Osteoblast (primary cell): ENCODE measurements at regions not wholly inside any gene's neighbourhood (a gene's known extent, or its start where the extent isn't known, plus 50 kb on each side); places are given as distances from the start of the nearest gene placed in this dataset.
A peak's percentile ranks its signal among the peaks of the same experiment; 100 is the strongest.

Source experiments
- DNase-seq: peaks from one replicate; pipeline ENCODE4 v3.0.0; 2011; ENCODE audit warnings: low spot score, mixed read lengths; ENCODE audit not compliant: insufficient read length; ENCODE audit errors: missing footprints
- H2AFZ ChIP-seq: 2 replicates; pipeline ENCODE4 v1.6.0; 2011; ENCODE audit warnings: mild to moderate bottlenecking, low read length
- H3K27ac ChIP-seq: 2 replicates; pipeline ENCODE4 v1.5.1; 2011; ENCODE audit warnings: mild to moderate bottlenecking, low read depth, low read length, moderate library complexity
- H3K27me3 ChIP-seq: 2 replicates; pipeline ENCODE4 v1.6.0; 2012; ENCODE audit warnings: mild to moderate bottlenecking, control low read depth, inconsistent platforms, low read length, moderate library complexity; ENCODE audit not compliant: insufficient read depth
- H3K36me3 ChIP-seq: 2 replicates; pipeline ENCODE4 v1.5.1; 2011; ENCODE audit warnings: mild to moderate bottlenecking, low read length, control low read depth, moderate library complexity; ENCODE audit not compliant: insufficient read depth
- H3K4me1 ChIP-seq: 2 replicates; pipeline ENCODE4 v1.5.1; 2011; ENCODE audit warnings: mild to moderate bottlenecking, low read length, control low read depth, moderate library complexity; ENCODE audit not compliant: insufficient read depth
- H3K4me2 ChIP-seq: 2 replicates; pipeline ENCODE4 v1.6.0; 2011; ENCODE audit warnings: mild to moderate bottlenecking, low read length; ENCODE audit not compliant: insufficient read depth
- H3K4me3 ChIP-seq: fragments of 200-600 bp; sonication (generic); 3 replicates; pipeline ENCODE4 v1.5.1; 2012; ENCODE audit warnings: mild to moderate bottlenecking, low read length, inconsistent platforms; ENCODE audit not compliant: insufficient read depth
- H3K79me2 ChIP-seq: 2 replicates; pipeline ENCODE4 v1.6.0; 2012; ENCODE audit warnings: mild to moderate bottlenecking, low read length, control low read depth, inconsistent platforms; ENCODE audit not compliant: insufficient read depth
- H3K9me3 ChIP-seq: 2 replicates; pipeline ENCODE4 v1.5.1; 2011; ENCODE audit warnings: low read depth, low read length, control low read depth
- H4K20me1 ChIP-seq: 2 replicates; pipeline ENCODE4 v1.6.0; 2012; ENCODE audit warnings: mild to moderate bottlenecking, low read length, control low read depth; ENCODE audit not compliant: insufficient read depth
- CTCF ChIP-seq: IDR thresholded peaks from 2 replicates; pipeline ENCODE4 v1.5.1; 2011; ENCODE audit warnings: mild to moderate bottlenecking, low read depth, low read length, moderate library complexity; ENCODE audit errors: extremely low read depth

- Histone ChIP-seq H4K20me1 (no peaks in the 10 kb centered on the region), H3K79me2 (no peaks in the 10 kb centered on the region), H3K36me3 (no peaks in the 10 kb centered on the region), H3K4me1 (no peaks in the 10 kb centered on the region), H3K27ac (no peak overlapping the region), H3K4me3 (no peak overlapping the region), H3K4me2 (no peak overlapping the region), H3K27me3 (no peaks in the 10 kb centered on the region), H3K9me3 (no peaks in the 10 kb centered on the region), H2AFZ (no peak overlapping the region)
- TF ChIP-seq CTCF, result no peak
- DNase-seq, result no peak
Observed at GRCh38 chr9:105176194-105176593, 68.3 kb upstream of the SLC44A1 start.

GRCh38 chr9:105178076-105178475, 66.4 kb upstream of the SLC44A1 start:
- Histone ChIP-seq H3K36me3 (no peaks in the 10 kb centered on the region), H3K4me3 (no peak overlapping the region), H3K4me1 (no peaks in the 10 kb centered on the region), H3K27me3 (no peaks in the 10 kb centered on the region), H3K4me2 (no peak overlapping the region), H3K79me2 (no peaks in the 10 kb centered on the region), H3K27ac (no peak overlapping the region), H2AFZ (no peak overlapping the region), H3K9me3 (no peaks in the 10 kb centered on the region), H4K20me1 (no peaks in the 10 kb centered on the region)
- no peak for TF ChIP-seq CTCF
- no peak for DNase-seq

GRCh38 chr9:105187781-105188180, 56.7 kb upstream of the SLC44A1 start:
- Histone ChIP-seq H2AFZ (no peak overlapping the region), H3K9me3 (no peaks in the 10 kb centered on the region), H3K4me2 (no peak overlapping the region), H3K27ac (no peak overlapping the region), H4K20me1 (no peaks in the 10 kb centered on the region), H3K27me3 (no peaks in the 10 kb centered on the region), H3K4me3 (no peak overlapping the region), H3K36me3 (no peaks in the 10 kb centered on the region), H3K4me1 (peaks cover 13% of the 10 kb centered on the region), H3K79me2 (no peaks in the 10 kb centered on the region)
- DNase-seq, result peak; percentile 92
- no peak for TF ChIP-seq CTCF

GRCh38 chr9:105188746-105189145, 55.7 kb upstream of the SLC44A1 start:
- Histone ChIP-seq H3K27ac (no peak overlapping the region), H3K79me2 (no peaks in the 10 kb centered on the region), H4K20me1 (no peaks in the 10 kb centered on the region), H3K36me3 (no peaks in the 10 kb centered on the region), H3K4me1 (peaks cover 13% of the 10 kb centered on the region), H3K4me2 (no peak overlapping the region), H3K4me3 (no peak overlapping the region), H2AFZ (no peak overlapping the region), H3K27me3 (no peaks in the 10 kb centered on the region), H3K9me3 (no peaks in the 10 kb centered on the region)
- TF ChIP-seq CTCF, result no peak
- no peak for DNase-seq
